ENCODE measurements at regions not wholly inside any gene's neighbourhood (a gene's known extent, or its start where the extent isn't known, plus 50 kb on each side); places are given as distances from the start of the nearest gene placed in this dataset.

GRCh38 chr6:164871783-164872182 lies 437.6 kb downstream of the C6orf118 start:
- no peak overlapping the region for H3K27ac ChIP-seq
- H3K4me2 ChIP-seq = no peak overlapping the region
- H3K4me3 ChIP-seq = no peak overlapping the region
- no peaks in the 10 kb centered on the region for H3K9me3 ChIP-seq (replicated peaks in 1 of 11)
- no peaks in the 10 kb centered on the region for H4K20me1 ChIP-seq
- H3K9ac ChIP-seq = no peak overlapping the region
- no peaks in the 10 kb centered on the region for H3K4me1 ChIP-seq
- no peaks in the 10 kb centered on the region for H3K27me3 ChIP-seq
- H3K36me3 ChIP-seq = no peaks in the 10 kb centered on the region
- no peak for TF ChIP-seq Cebpa-rat (IDR thresholded peaks at IDR 0.05)

DNA sequence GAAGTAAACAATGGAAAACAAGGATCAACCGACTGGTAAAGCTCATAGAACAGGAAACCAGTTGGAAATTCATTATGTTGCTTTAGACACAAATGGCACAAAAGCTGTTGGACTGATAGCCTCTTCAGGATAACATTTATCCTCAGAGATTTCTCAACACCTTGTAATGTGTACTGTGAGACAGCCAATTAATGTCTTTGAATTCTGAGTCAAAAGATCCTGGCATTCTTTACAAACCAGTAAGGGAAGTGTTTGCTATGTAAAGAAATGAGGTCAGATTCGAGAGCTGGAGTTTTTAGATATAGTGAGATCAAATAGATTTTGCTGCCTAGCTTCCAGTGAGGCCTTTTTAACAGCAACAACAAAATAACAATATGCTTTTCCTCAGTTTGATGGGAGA lies 439.2 kb downstream of the C6orf118 start:
- Histone ChIP-seq H3K4me3 (no peak overlapping the region), H3K4me2 (no peak overlapping the region), H4K20me1 (no peaks in the 10 kb centered on the region), H3K27me3 (no peaks in the 10 kb centered on the region), H3K9me3 (replicated peaks in 1 of 11) (no peaks in the 10 kb centered on the region), H3K36me3 (no peaks in the 10 kb centered on the region), H3K27ac (no peak overlapping the region), H3K4me1 (no peaks in the 10 kb centered on the region), H3K9ac (no peak overlapping the region)
- TF ChIP-seq Cebpa-rat (IDR thresholded peaks at IDR 0.05) = no peak

- Histone ChIP-seq H3K4me1 (no peaks in the 10 kb centered on the region), H4K20me1 (no peaks in the 10 kb centered on the region)
Observed at GRCh38 chr6:164861967-164862366, 447.4 kb downstream of the C6orf118 start.

DNA sequence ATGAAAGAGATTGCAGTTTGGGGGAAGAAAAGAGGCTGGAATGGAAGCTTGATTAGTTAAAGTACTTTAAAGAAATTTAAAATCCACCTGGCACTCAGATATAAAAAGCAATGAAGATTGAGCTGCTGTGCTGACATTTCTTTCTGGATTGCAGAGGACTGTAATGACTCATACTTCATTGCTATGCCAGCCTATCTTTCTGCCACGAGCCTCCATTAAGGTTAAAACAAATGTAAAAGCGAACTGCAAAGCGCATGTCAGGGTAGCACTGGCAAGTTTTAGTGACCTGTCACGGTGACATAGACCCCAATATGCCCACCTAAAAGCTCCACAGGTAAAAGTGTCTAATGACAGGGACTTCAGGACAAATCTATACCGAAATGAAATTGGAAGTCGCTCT lies 449.6 kb downstream of the C6orf118 start:
- Histone ChIP-seq H3K9ac (no peak overlapping the region), H3K27me3 (no peaks in the 10 kb centered on the region), H3K9me3 (replicated peaks in 1 of 11) (no peaks in the 10 kb centered on the region), H3K36me3 (no peaks in the 10 kb centered on the region), H3K27ac (no peak overlapping the region), H3K4me2 (no peak overlapping the region), H4K20me1 (no peaks in the 10 kb centered on the region), H3K4me3 (no peak overlapping the region), H3K4me1 (no peaks in the 10 kb centered on the region)
- no peak for TF ChIP-seq Cebpa-rat (IDR thresholded peaks at IDR 0.05)

More at GRCh38 chr6:164861967-164862366, 447.4 kb downstream of the C6orf118 start:
- Histone ChIP-seq H3K4me2 (no peak overlapping the region), H3K9me3 (replicated peaks in 1 of 11) (no peaks in the 10 kb centered on the region), H3K9ac (no peak overlapping the region), H3K27me3 (no peaks in the 10 kb centered on the region), H3K27ac (no peak overlapping the region), H3K4me3 (no peak overlapping the region), H3K36me3 (no peaks in the 10 kb centered on the region)
- TF ChIP-seq Cebpa-rat (IDR thresholded peaks at IDR 0.05) = no peak

DNA sequence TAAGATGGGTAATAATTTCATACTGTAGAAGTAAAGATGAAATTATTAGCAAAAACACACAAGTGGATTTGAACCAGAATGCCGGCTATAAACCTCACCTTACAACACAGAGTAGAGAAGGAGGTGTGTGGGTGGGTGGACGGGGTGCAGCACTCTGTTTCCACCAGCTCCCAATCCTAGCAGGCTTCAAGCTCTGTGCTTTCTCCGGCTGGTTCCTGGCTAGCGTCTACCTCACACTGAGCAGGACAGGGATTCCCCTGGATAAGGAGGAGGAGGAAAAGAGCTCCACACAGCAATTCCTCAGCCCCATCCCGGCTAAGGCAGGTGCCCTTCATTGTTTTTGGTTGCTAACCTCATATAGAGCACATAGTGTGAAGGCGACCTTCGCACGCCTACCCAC lies 453.3 kb downstream of the C6orf118 start:
- no peak overlapping the region for H3K4me2 ChIP-seq
- H3K9me3 ChIP-seq (replicated peaks in 1 of 11) = no peaks in the 10 kb centered on the region
- no peak overlapping the region for H3K27ac ChIP-seq
- H3K27me3 ChIP-seq = no peaks in the 10 kb centered on the region
- no peaks in the 10 kb centered on the region for H4K20me1 ChIP-seq
- no peak for TF ChIP-seq Cebpa-rat (IDR thresholded peaks at IDR 0.05)
- no peaks in the 10 kb centered on the region for H3K36me3 ChIP-seq
- H3K4me3 ChIP-seq = no peak overlapping the region
- no peaks in the 10 kb centered on the region for H3K4me1 ChIP-seq
- no peak overlapping the region for H3K9ac ChIP-seq

DNA sequence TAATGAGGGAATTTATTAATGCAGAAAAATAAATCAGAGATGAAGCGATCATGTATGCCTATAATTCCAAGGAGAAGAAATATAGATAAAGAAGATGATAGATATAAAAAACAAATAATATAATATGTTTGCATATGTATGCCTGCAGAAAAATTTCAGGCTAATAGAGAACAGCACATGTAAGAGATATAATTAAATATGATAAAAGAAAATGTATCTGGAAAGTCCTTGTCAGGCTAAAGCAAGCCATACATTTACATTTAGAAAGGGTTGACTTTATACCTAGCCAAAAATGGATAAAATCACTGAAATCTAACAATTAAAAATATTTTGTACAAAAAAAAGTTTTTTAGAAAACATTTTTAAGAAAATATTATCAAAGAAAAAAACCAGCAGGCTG lies 454.1 kb downstream of the C6orf118 start:
- Histone ChIP-seq H3K9ac (no peak overlapping the region), H3K4me1 (no peaks in the 10 kb centered on the region), H3K36me3 (no peaks in the 10 kb centered on the region), H4K20me1 (no peaks in the 10 kb centered on the region), H3K4me3 (no peak overlapping the region), H3K27ac (no peak overlapping the region), H3K4me2 (no peak overlapping the region), H3K27me3 (no peaks in the 10 kb centered on the region), H3K9me3 (replicated peaks in 1 of 11) (no peaks in the 10 kb centered on the region)
- TF ChIP-seq Cebpa-rat (IDR thresholded peaks at IDR 0.05) = no peak

- TF ChIP-seq Cebpa-rat (IDR thresholded peaks at IDR 0.05) = no peak
- H3K9ac ChIP-seq = no peak overlapping the region
- H3K36me3 ChIP-seq = no peaks in the 10 kb centered on the region
- H3K27me3 ChIP-seq = no peaks in the 10 kb centered on the region
- H4K20me1 ChIP-seq = no peaks in the 10 kb centered on the region
- H3K27ac ChIP-seq = no peak overlapping the region
- H3K9me3 ChIP-seq (replicated peaks in 1 of 11) = no peaks in the 10 kb centered on the region
- H3K4me2 ChIP-seq = no peak overlapping the region
- H3K4me3 ChIP-seq = no peak overlapping the region
- no peaks in the 10 kb centered on the region for H3K4me1 ChIP-seq
Observed at GRCh38 chr6:164854526-164854925, 454.9 kb downstream of the C6orf118 start.

DNA sequence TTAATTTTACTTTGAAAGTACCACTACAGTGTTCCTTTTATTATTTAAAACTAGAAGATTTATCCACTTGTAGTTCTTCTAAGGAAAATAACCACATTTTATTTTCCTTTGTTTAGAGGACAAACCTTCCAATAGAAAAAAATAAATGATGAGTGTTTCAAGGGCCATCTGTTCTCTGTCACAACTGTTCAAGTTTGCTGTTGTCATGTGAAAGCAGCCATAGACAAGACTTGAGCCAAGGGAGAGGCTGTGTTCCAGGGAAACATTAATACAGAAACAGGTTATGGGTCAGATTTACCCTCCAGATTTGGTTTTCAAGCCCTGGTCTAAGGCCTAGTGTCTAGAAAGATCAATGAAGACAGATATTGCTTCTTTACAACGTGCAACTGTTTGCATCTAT lies 463.6 kb downstream of the C6orf118 start:
- H3K4me2 ChIP-seq = no peak overlapping the region
- no peak for TF ChIP-seq Cebpa-rat (IDR thresholded peaks at IDR 0.05)
- H3K4me3 ChIP-seq = no peak overlapping the region
- no peaks in the 10 kb centered on the region; a peak in 1 of 22 replicates for H3K9me3 ChIP-seq (replicated peaks in 1 of 11)
- no peaks in the 10 kb centered on the region for H3K27me3 ChIP-seq
- H3K36me3 ChIP-seq = no peaks in the 10 kb centered on the region
- H3K9ac ChIP-seq = no peak overlapping the region
- no peaks in the 10 kb centered on the region for H4K20me1 ChIP-seq
- H3K27ac ChIP-seq = no peak overlapping the region
- H3K4me1 ChIP-seq = no peaks in the 10 kb centered on the region

DNA sequence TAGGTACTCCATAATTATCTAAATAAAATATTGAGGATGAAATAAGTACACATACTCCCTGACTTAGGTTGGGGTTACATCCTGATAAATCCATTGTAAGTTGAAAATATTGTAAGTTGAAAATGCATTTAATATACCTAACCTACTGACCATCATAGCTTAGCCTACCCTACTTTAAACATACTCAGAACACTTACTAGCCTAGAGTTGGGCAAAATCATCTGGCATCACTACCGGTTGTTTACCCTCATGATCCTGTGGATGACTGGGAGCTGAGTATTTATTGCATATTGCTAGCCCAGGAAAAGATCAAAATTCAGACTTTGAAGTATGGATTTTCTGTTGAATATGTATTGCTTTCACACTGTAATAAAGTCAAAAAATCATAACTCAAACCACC lies 467.3 kb downstream of the C6orf118 start:
- no peaks in the 10 kb centered on the region for H3K4me1 ChIP-seq
- no peak overlapping the region for H3K9ac ChIP-seq
- no peaks in the 10 kb centered on the region for H4K20me1 ChIP-seq
- TF ChIP-seq Cebpa-rat (IDR thresholded peaks at IDR 0.05) = no peak
- no peaks in the 10 kb centered on the region for H3K36me3 ChIP-seq
- H3K4me2 ChIP-seq = no peak overlapping the region
- H3K27me3 ChIP-seq = no peaks in the 10 kb centered on the region
- H3K27ac ChIP-seq = no peak overlapping the region
- no peaks in the 10 kb centered on the region for H3K9me3 ChIP-seq (replicated peaks in 1 of 11)
- no peak overlapping the region for H3K4me3 ChIP-seq

- no peaks in the 10 kb centered on the region for H3K27me3 ChIP-seq
- H3K4me1 ChIP-seq = no peaks in the 10 kb centered on the region
- no peak overlapping the region for H3K9ac ChIP-seq
- no peaks in the 10 kb centered on the region for H3K9me3 ChIP-seq (replicated peaks in 1 of 11)
- no peak overlapping the region for H3K4me3 ChIP-seq
- H3K36me3 ChIP-seq = no peaks in the 10 kb centered on the region
- no peaks in the 10 kb centered on the region for H4K20me1 ChIP-seq
- no peak overlapping the region for H3K27ac ChIP-seq
- H3K4me2 ChIP-seq = no peak overlapping the region
- TF ChIP-seq Cebpa-rat (IDR thresholded peaks at IDR 0.05) = no peak
Observed at GRCh38 chr6:164838068-164838615, 471.3 kb downstream of the C6orf118 start.

All from BLaER1 treated with 17β-estradiol and CSF1 and Interleukin-3, amounts not matched to agents 10 nM and 100 nM (cell line).